Transverse colon (tissue), 4 donors: ENCODE measurements at regions not wholly inside any gene's neighbourhood (a gene's known extent, or its start where the extent isn't known, plus 50 kb on each side); places are given as distances from the start of the nearest gene placed in this dataset.

ENCODE experiments used
- DNase-seq: peaks from one replicate; pipeline ENCODE4 v3.0.0-alpha.2; 2019
- H3K27ac ChIP-seq, 4 donors: fragments of 200-600 bp; sonication (generic); 2 replicates each; pipeline ENCODE4 v1.5.1; 2016 to 2018; ENCODE audit warnings: inconsistent platforms in 4 of 4
- H3K27me3 ChIP-seq: fragments of 200-600 bp; sonication (generic); 2 replicates; pipeline ENCODE4 v1.5.1; 2017; ENCODE audit warnings: inconsistent platforms
- H3K36me3 ChIP-seq, 4 donors: fragments of 200-600 bp; sonication (generic); 2 replicates each; pipeline ENCODE4 v1.5.1; 2017 to 2019; ENCODE audit warnings: inconsistent platforms in 4 of 4
- H3K4me1 ChIP-seq, 4 donors: fragments of 200-600 bp; sonication (generic); 2 replicates each; pipeline ENCODE4 v1.5.1; 2017 to 2020; ENCODE audit warnings: inconsistent platforms in 4 of 4
- H3K4me3 ChIP-seq, 4 donors: fragments of 200-600 bp; sonication (generic); 1 replicate in 1 of 4; 2 replicates in 3 of 4; pipeline versions ENCODE4 v1.5.1 to v1.6.1; 2017 to 2019; ENCODE audit warnings: inconsistent platforms in 4 of 4
- H3K9me3 ChIP-seq, 2 donors: fragments of 200-600 bp; sonication (generic); 2 replicates each; pipeline ENCODE4 v1.5.1; 2017 to 2019; ENCODE audit warnings: inconsistent platforms in 2 of 2
- EP300 ChIP-seq: sonication (generic); formaldehyde crosslinking; IDR thresholded peaks from one replicate; pipeline ENCODE4 v1.6.1; 2017; ENCODE audit warnings: antibody characterized with exemption, low read depth
- POLR2A ChIP-seq: fragments of 450-650 bp; IDR thresholded peaks from one replicate; pipeline ENCODE4 v1.6.1; 2016; ENCODE audit warnings: antibody characterized with exemption, mild to moderate bottlenecking, moderate library complexity
- POLR2AphosphoS5 ChIP-seq, 3 donors: sonication (generic); formaldehyde crosslinking; IDR thresholded peaks; one replicate each; pipeline ENCODE4 v1.6.1; 2016; ENCODE audit warnings: antibody characterized with exemption in 3 of 3
- WGBS, 2 donors: methylation state at CpG; one replicate each; pipeline ENCODE4 v1.1.5; 2018; ENCODE audit warnings: low coverage in 1 of 2; 5-methylcytosine and 5-hydroxymethylcytosine counted together
- in situ Hi-C, 4 donors: fragments of 200-750 bp; cut with MboI; loops; one replicate each; pipeline versions ENCODE4 v1.15.0 to v1.15.1; 2017; ENCODE audit warnings: low sequenced_read_pairs in 3 of 4, low pct_ligation_motif_present in 1 of 4, low pct_unique_long_range_greater_than_20kb in 1 of 4
- intact Hi-C: fragments of 100-400 bp; cut with DNase I; formaldehyde crosslinking; loops from one replicate; pipeline ENCODE4 v1.15.1; 2023; ENCODE audit warnings: low total_unique reads
- TF ChIP-seq, protein P1 (sequence below), 5 experiments: fragments of 200-600 bp in 3 of 5; fragments of 450-650 bp in 2 of 5; sonication (generic) in 3 of 5; IDR thresholded peaks; 1 replicate in 2 of 5; 2 replicates in 3 of 5; pipeline ENCODE4 v1.5.1; 2016 to 2017; ENCODE audit warnings: antibody characterized with exemption in 5 of 5, inconsistent platforms in 3 of 5, mild to moderate bottlenecking in 2 of 5, moderate library complexity in 1 of 5

DNA sequence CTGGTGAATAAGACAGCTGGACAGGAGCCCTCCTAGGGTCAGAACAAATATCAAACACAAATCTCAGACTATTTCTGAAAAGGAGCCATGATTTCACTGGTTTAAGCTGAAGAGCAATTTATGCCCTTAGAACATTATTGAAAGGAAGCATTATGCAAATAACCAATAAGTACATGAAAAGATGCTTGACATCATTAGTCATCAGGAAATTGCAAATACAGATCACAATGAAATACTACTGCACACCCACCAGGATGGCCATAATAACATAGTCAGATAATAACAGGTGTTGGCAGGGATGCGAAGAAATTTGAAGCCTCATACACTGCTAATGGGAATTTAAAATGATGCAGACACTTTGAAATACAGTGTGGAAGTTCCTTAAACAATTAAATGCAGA, 176.4 kb upstream of the RAB6C start:
- H3K27ac ChIP-seq, result no peak overlapping the region
- 89 to 100% methylated on average over 1 of the region's 1 CpG for WGBS, 2 donors
- TF ChIP-seq POLR2AphosphoS5 (IDR thresholded peaks at IDR 0.05) (no peak), EP300 (no peak), POLR2A (no peak)
- TF ChIP-seq, protein P1, sequence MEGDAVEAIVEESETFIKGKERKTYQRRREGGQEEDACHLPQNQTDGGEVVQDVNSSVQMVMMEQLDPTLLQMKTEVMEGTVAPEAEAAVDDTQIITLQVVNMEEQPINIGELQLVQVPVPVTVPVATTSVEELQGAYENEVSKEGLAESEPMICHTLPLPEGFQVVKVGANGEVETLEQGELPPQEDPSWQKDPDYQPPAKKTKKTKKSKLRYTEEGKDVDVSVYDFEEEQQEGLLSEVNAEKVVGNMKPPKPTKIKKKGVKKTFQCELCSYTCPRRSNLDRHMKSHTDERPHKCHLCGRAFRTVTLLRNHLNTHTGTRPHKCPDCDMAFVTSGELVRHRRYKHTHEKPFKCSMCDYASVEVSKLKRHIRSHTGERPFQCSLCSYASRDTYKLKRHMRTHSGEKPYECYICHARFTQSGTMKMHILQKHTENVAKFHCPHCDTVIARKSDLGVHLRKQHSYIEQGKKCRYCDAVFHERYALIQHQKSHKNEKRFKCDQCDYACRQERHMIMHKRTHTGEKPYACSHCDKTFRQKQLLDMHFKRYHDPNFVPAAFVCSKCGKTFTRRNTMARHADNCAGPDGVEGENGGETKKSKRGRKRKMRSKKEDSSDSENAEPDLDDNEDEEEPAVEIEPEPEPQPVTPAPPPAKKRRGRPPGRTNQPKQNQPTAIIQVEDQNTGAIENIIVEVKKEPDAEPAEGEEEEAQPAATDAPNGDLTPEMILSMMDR (IDR thresholded peaks at IDR 0.05), result no peak
- no peak overlapping the region for H3K4me3 ChIP-seq
- no peaks in the 10 kb centered on the region for H3K9me3 ChIP-seq
- no peaks in the 10 kb centered on the region for H3K27me3 ChIP-seq
- in situ Hi-C loops (no loop called here), intact Hi-C loops (no loop called here)
- DNase-seq, result no peak
- H3K4me1 ChIP-seq, result no peaks in the 10 kb centered on the region
- no peaks in the 10 kb centered on the region for H3K36me3 ChIP-seq

DNA sequence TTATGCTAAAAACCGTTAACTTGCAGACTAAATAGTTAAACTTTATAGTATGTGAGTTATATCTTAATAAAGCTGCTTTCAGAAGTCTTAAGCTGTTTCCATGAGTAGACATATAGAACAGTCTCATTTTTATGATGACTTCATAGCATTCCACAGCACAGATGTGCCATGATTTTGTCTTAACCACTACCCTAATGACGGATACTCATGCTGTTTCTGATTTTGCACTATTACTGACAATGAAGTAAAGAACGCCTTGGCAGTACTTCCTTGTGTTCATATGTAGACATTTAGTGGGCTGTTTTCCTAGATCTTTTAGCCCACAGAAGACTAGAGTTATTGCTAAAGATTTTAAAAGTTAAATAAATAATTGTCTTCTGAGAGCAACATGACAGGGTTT, 175.6 kb upstream of the RAB6C start:
- in situ Hi-C loops, result no loop called here
- no peak overlapping the region for H3K4me3 ChIP-seq
- no peak overlapping the region for H3K27ac ChIP-seq
- intact Hi-C loops, result no loop called here
- no peaks in the 10 kb centered on the region for H3K9me3 ChIP-seq
- TF ChIP-seq, protein P1 (IDR thresholded peaks at IDR 0.05), result no peak
- TF ChIP-seq EP300 (no peak), POLR2A (no peak), POLR2AphosphoS5 (IDR thresholded peaks at IDR 0.05) (no peak)
- H3K36me3 ChIP-seq, result no peaks in the 10 kb centered on the region
- no peaks in the 10 kb centered on the region for H3K4me1 ChIP-seq
- WGBS, 2 donors, result 67 to 82% methylated on average over 3 of the region's 3 CpGs
- DNase-seq, result no peak
- no peaks in the 10 kb centered on the region for H3K27me3 ChIP-seq

DNA sequence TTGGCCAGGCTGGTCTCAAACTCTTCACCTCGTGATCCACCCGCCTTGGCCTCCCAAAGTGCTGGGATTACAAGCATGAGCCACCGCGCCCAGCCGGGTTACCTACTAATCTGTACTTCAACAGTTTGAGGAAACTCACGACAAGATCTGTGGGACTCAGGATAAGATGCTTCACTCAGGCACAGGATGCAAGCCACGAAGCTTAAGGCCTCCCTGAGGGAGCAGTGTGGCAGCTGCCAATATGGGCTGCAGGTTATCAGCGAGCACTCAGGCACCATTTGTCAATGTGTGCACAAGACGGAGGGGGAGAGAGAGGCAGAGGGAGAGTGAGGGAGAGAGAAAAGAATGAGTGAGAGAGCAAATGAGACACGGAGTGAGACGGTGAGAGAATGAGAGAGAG, 173.6 kb upstream of the RAB6C start:
- H3K27me3 ChIP-seq, result no peaks in the 10 kb centered on the region
- no peak overlapping the region for H3K4me3 ChIP-seq
- no peaks in the 10 kb centered on the region for H3K4me1 ChIP-seq
- intact Hi-C loops (no loop called here), in situ Hi-C loops (no loop called here)
- WGBS, 2 donors, result 89 to 100% methylated on average over 3 to 11 of the region's 11 CpGs
- no peaks in the 10 kb centered on the region for H3K36me3 ChIP-seq
- TF ChIP-seq, protein P1 (IDR thresholded peaks at IDR 0.05), result no peak
- TF ChIP-seq EP300, result no peak
- TF ChIP-seq POLR2A, result no peak
- no peak for TF ChIP-seq POLR2AphosphoS5 (IDR thresholded peaks at IDR 0.05)
- H3K9me3 ChIP-seq, result no peaks in the 10 kb centered on the region
- no peak for DNase-seq
- H3K27ac ChIP-seq, result no peak overlapping the region

DNA sequence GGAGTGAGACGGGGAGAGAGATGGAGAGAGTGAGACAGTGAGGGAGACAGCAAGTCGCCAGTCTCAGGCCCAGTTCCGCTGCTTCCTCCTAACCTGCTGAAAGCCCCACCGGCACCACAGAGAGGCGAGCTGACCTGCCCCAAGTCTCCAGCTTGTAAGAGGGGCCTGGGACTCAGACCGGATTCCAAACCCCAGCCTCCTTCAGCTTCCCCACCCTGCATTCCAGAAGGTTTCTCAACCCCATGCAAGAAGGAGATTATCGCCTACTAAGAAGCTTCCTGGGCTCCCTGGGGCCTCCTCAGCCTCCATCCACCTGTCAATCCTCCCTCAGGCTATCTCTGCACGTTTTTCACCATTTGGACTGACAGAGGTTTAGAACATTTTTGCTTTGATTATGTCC, 173.1 kb upstream of the RAB6C start:
- TF ChIP-seq EP300, result no peak
- TF ChIP-seq, protein P1 (IDR thresholded peaks at IDR 0.05), result no peak
- H3K27me3 ChIP-seq, result no peaks in the 10 kb centered on the region
- WGBS, 2 donors, result 59 to 71% methylated on average over 3 to 8 of the region's 8 CpGs

More for the DNA sequence above, 173.1 kb upstream of the RAB6C start:
- Histone ChIP-seq H3K9me3 (no peaks in the 10 kb centered on the region), H3K4me1 (no peaks in the 10 kb centered on the region), H3K27ac (no peak overlapping the region), H3K36me3 (no peaks in the 10 kb centered on the region), H3K4me3 (no peak overlapping the region)
- intact Hi-C loops, result no loop called here
- in situ Hi-C loops, result no loop called here
- DNase-seq, result no peak
